GM12878 (cell line): ENCODE measurements at regions not wholly inside any gene's neighbourhood (a gene's known extent, or its start where the extent isn't known, plus 50 kb on each side); places are given as distances from the start of the nearest gene placed in this dataset.

Experiments used
- ATAC-seq: fragments of 200-7000 bp; cut with Tn5 transposase; 3 replicates; pipeline ENCODE4 v1.9.1; 2020; ENCODE audit warnings: mild to moderate bottlenecking, moderate library complexity
- BruUV-seq: library from RNA; stranded (reverse); fragments of 400-500 nt; replicated peaks from 2 replicates; lab custom pipeline; 2021; lab: Mats Ljungman, UMichigan
- CTCF ChIA-PET: fragments of 300-600 bp; sonication (Branson Sonifier 250); formaldehyde crosslinking; extraction: SDS; loops from one replicate; lab custom pipeline; 2021; ENCODE audit warnings: inconsistent platforms; lab: Yijun Ruan, JAX
- POLR2A ChIA-PET: fragments of 350-600 bp; formaldehyde crosslinking; extraction: SDS; loops from one replicate; lab custom pipeline; 2021; ENCODE audit warnings: inconsistent platforms; lab: Charles Lee
- RAD21 ChIA-PET: fragments of 300-600 bp; sonication (Branson Sonifier 250); formaldehyde crosslinking; loops from one replicate; lab custom pipeline; 2023; ENCODE audit warnings: antibody characterized with exemption; ENCODE audit not compliant: unreplicated experiment; lab: Charles Lee
- SMC1A ChIA-PET: fragments of 300-600 bp; sonication (Branson Sonifier 250); formaldehyde crosslinking; loops from one replicate; lab custom pipeline; 2023; ENCODE audit not compliant: unreplicated experiment, uncharacterized antibody; lab: Charles Lee
- DNase-seq: peaks from one replicate; pipeline ENCODE4 v3.0.0-alpha.2; 2011; ENCODE audit warnings: low read depth, low spot score
- FAIRE-seq: peaks from 3 replicates; lab custom pipeline; 2011; peaks lifted over from hg19 to GRCh38; lab: Jason Lieb, UNC
- H2AFZ ChIP-seq: 2 replicates; pipeline ENCODE4 v1.6.0; 2011; ENCODE audit warnings: low read depth, low read length, control low read depth; ENCODE audit not compliant: control insufficient read depth
- H3K27ac ChIP-seq: 2 replicates; pipeline ENCODE4 v1.5.1; 2011; ENCODE audit warnings: control low read depth; ENCODE audit not compliant: control insufficient read depth, insufficient read depth
- H3K27me3 ChIP-seq, 2 experiments: replicated peaks in 1 of 2; 2 replicates each; pipeline versions ENCODE4 v1.6.0 to v1.6.1; 2011; ENCODE audit warnings: low read length in 1 of 2; ENCODE audit not compliant: control insufficient read depth in 2 of 2, insufficient read depth in 2 of 2
- H3K36me3 ChIP-seq, 2 experiments: 2 replicates each; pipeline ENCODE4 v1.5.1; 2011; ENCODE audit warnings: low read length in 1 of 2; ENCODE audit not compliant: control insufficient read depth in 2 of 2, insufficient read depth in 2 of 2
- H3K4me1 ChIP-seq: 2 replicates; pipeline ENCODE4 v1.6.1; 2011; ENCODE audit warnings: mild to moderate bottlenecking, low read length, moderate library complexity, mixed read lengths; ENCODE audit not compliant: control insufficient read depth, insufficient read depth
- H3K4me2 ChIP-seq: 2 replicates; pipeline ENCODE4 v1.6.0; 2011; ENCODE audit warnings: control low read depth; ENCODE audit not compliant: control insufficient read depth, insufficient read depth
- H3K4me3 ChIP-seq: fragments of 200-600 bp; sonication (generic); 2 replicates; pipeline ENCODE4 v1.5.1; 2016
- H3K79me2 ChIP-seq: 2 replicates; pipeline ENCODE4 v1.6.0; 2011; ENCODE audit warnings: low read length; ENCODE audit not compliant: control insufficient read depth, insufficient read depth
- H3K9ac ChIP-seq: 2 replicates; pipeline ENCODE4 v1.8.0; 2011; ENCODE audit warnings: low read length, control low read depth, mixed read lengths; ENCODE audit not compliant: control insufficient read depth, insufficient read depth
- H3K9me3 ChIP-seq: replicated peaks from 3 replicates; pipeline ENCODE4 v1.5.1; 2011; ENCODE audit warnings: mild to moderate bottlenecking, low read length; ENCODE audit not compliant: control insufficient read depth, insufficient read depth
- H4K20me1 ChIP-seq: 2 replicates; pipeline ENCODE4 v1.6.0; 2011; ENCODE audit not compliant: control insufficient read depth, insufficient read depth
- ATF7 ChIP-seq: fragments of 450-650 bp; IDR thresholded peaks from 2 replicates; pipeline ENCODE4 v1.6.1; 2016; ENCODE audit warnings: low read depth, mild to moderate bottlenecking
- CBFB ChIP-seq: IDR thresholded peaks from 2 replicates; pipeline ENCODE4 v1.6.1; 2016; ENCODE audit warnings: antibody characterized with exemption, low read depth
- CREB1 ChIP-seq: IDR thresholded peaks from 2 replicates; pipeline ENCODE4 v1.6.1; 2012; ENCODE audit warnings: low read depth, mild to moderate bottlenecking, inconsistent platforms
- DPF2 ChIP-seq: fragments of 450-650 bp; IDR thresholded peaks from 2 replicates; pipeline ENCODE4 v1.6.1; 2017; ENCODE audit warnings: mild to moderate bottlenecking
- ESRRA ChIP-seq: IDR thresholded peaks from 2 replicates; pipeline ENCODE4 v1.6.1; 2012; ENCODE audit warnings: mild to moderate bottlenecking, low read length, improper control_type of control experiment
- GATAD2B ChIP-seq: fragments of 450-650 bp; conservative IDR thresholded peaks from 2 replicates; pipeline ENCODE4 v1.6.1; 2017; ENCODE audit warnings: low read depth, mild to moderate bottlenecking, moderate library complexity
- HDAC6 ChIP-seq: fragments of 200-600 bp; sonication (generic); IDR thresholded peaks from one replicate; pipeline ENCODE4 v1.8.0; 2017; ENCODE audit warnings: antibody characterized with exemption; ENCODE audit not compliant: unreplicated experiment
- MTA3 ChIP-seq: IDR thresholded peaks from 2 replicates; pipeline ENCODE4 v1.6.1; 2012; ENCODE audit warnings: low read length, inconsistent platforms, borderline replicate concordance
- MXI1 ChIP-seq: fragments of 150-350 bp; IDR thresholded peaks from 2 replicates; pipeline ENCODE4 v1.6.1; 2011; ENCODE audit warnings: low read depth, mild to moderate bottlenecking, inconsistent platforms, low read length, improper control_type of control experiment
- NFIC ChIP-seq: IDR thresholded peaks from 2 replicates; pipeline ENCODE4 v1.6.1; 2012; ENCODE audit warnings: low read depth, mild to moderate bottlenecking, inconsistent platforms, low read length, moderate library complexity
- NR2F1 ChIP-seq: fragments of 450-650 bp; conservative IDR thresholded peaks from 2 replicates; pipeline ENCODE4 v1.6.1; 2017; ENCODE audit warnings: mild to moderate bottlenecking
- POLR2AphosphoS2 ChIP-seq: IDR thresholded peaks from 2 replicates; pipeline ENCODE4 v1.6.1; 2011; ENCODE audit warnings: low read depth, mild to moderate bottlenecking, low read length, improper control_type of control experiment, moderate library complexity
- RAD51 ChIP-seq: fragments of 450-650 bp; IDR thresholded peaks from 2 replicates; pipeline ENCODE4 v1.6.1; 2016; ENCODE audit warnings: moderate library complexity, mild to moderate bottlenecking, inconsistent platforms
- SKIL ChIP-seq: fragments of 450-650 bp; IDR thresholded peaks from 2 replicates; pipeline ENCODE4 v1.6.1; 2017; ENCODE audit warnings: mild to moderate bottlenecking, low read depth, inconsistent platforms; ENCODE audit not compliant: poor library complexity, severe bottlenecking
- WGBS: methylation state at CpG from one replicate; pipeline ENCODE4 v1.1.6; 2016; ENCODE audit warnings: low lambda C conversion rate; ENCODE audit not compliant: insufficient replicate concordance, insufficient coverage; ENCODE audit errors: missing lambda C conversion rate; 5-methylcytosine and 5-hydroxymethylcytosine counted together
- in situ Hi-C: fragments of 300-500 bp; cut with MboI; formaldehyde crosslinking; loops from 9 replicates; pipeline ENCODE4 v1.14.3; 2018; ENCODE audit warnings: mixed read lengths
- intact Hi-C: fragments of 100-400 bp; cut with micrococcal nuclease; formaldehyde crosslinking; loops from one replicate; pipeline ENCODE4 v1.14.2; 2022; ENCODE audit not compliant: unreplicated experiment
- TF ChIP-seq, protein P1 (sequence below): fragments of 150-350 bp; IDR thresholded peaks from 2 replicates; pipeline ENCODE4 v1.6.1; 2014; ENCODE audit warnings: mild to moderate bottlenecking, low read depth, low read length

DNA sequence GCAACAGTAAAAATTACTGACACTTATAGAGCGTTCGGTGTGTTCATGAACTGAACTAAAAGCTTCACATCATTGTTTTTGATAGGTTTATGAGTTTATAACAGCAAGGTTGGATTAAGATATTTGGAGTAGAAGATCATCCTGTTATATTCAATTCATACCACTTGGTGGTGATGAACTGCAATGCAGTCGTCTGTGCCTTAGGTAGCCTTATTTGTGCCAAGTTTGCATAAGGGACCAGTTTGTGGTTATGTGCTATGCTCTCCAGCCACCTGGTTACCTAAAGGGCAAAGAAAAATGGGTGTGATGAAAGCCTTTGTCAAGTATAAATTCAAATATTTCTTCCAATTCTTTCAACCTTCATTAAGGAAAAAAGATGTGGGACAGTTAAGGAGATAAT, 150.9 kb upstream of the KCNH7 start:
- POLR2A ChIA-PET: no interaction called here
- ATAC-seq: no peak

GRCh38 chr2:162974771-162975170, 136.2 kb upstream of the KCNH7 start:
- Histone ChIP-seq H3K27me3 (no peaks in the 10 kb centered on the region), H2AFZ (no peak overlapping the region), H3K9me3 (no peaks in the 10 kb centered on the region), H3K4me2 (no peak overlapping the region), H3K4me3 (no peak overlapping the region), H4K20me1 (no peaks in the 10 kb centered on the region), H3K27ac (no peak overlapping the region), H3K4me1 (no peaks in the 10 kb centered on the region), H3K79me2 (no peaks in the 10 kb centered on the region), H3K36me3 (no peaks in the 10 kb centered on the region), H3K9ac (no peak overlapping the region)
- ChIA-PET RAD21 (no interaction called here), CTCF (no interaction called here), POLR2A (no interaction called here), SMC1A (no interaction called here)
- FAIRE-seq (no peak), DNase-seq (no peak), ATAC-seq (no peak)
- intact Hi-C loops (no loop called here), in situ Hi-C loops (no loop called here)
- WGBS: 0% methylated on average over 2 of the region's 2 CpGs
- BruUV-seq: no TSS peak
- no peak for TF ChIP-seq HDAC6
- TF ChIP-seq, protein P1, sequence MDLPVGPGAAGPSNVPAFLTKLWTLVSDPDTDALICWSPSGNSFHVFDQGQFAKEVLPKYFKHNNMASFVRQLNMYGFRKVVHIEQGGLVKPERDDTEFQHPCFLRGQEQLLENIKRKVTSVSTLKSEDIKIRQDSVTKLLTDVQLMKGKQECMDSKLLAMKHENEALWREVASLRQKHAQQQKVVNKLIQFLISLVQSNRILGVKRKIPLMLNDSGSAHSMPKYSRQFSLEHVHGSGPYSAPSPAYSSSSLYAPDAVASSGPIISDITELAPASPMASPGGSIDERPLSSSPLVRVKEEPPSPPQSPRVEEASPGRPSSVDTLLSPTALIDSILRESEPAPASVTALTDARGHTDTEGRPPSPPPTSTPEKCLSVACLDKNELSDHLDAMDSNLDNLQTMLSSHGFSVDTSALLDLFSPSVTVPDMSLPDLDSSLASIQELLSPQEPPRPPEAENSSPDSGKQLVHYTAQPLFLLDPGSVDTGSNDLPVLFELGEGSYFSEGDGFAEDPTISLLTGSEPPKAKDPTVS: no peak
- no peak for TF ChIP-seq RAD51
- TF ChIP-seq ATF7: no peak
- no peak for TF ChIP-seq NR2F1
- TF ChIP-seq ESRRA: no peak
- no peak for TF ChIP-seq MTA3
- TF ChIP-seq MXI1: no peak
- TF ChIP-seq CREB1: no peak
- no peak for TF ChIP-seq POLR2AphosphoS2

More for the DNA sequence above, 150.9 kb upstream of the KCNH7 start:
- CTCF ChIA-PET: no interaction called here
- Histone ChIP-seq H3K27me3 (no peaks in the 10 kb centered on the region), H3K27ac (no peak overlapping the region), H3K36me3 (no peaks in the 10 kb centered on the region), H4K20me1 (no peaks in the 10 kb centered on the region), H3K9ac (no peak overlapping the region), H3K4me1 (no peaks in the 10 kb centered on the region), H3K9me3 (no peaks in the 10 kb centered on the region), H3K4me3 (no peak overlapping the region), H3K79me2 (no peaks in the 10 kb centered on the region)
- RAD21 ChIA-PET: no interaction called here
- intact Hi-C loops: no loop called here
- in situ Hi-C loops: no loop called here
- no peak for DNase-seq
- SMC1A ChIA-PET: no interaction called here
- WGBS: 24% methylated on average over 3 of the region's 3 CpGs
- TF ChIP-seq DPF2 (no peak), NFIC (no peak), CBFB (no peak), SKIL (no peak), GATAD2B (no peak)
- TF ChIP-seq, all 136 proteins: peak for 0
- H2AFZ ChIP-seq: no peak overlapping the region
- H3K4me2 ChIP-seq: no peak overlapping the region
- BruUV-seq: no TSS peak
- FAIRE-seq: no peak
